Neural cell (in vitro differentiated cells): ENCODE measurements at regions not wholly inside any gene's neighbourhood (a gene's known extent, or its start where the extent isn't known, plus 50 kb on each side); places are given as distances from the start of the nearest gene placed in this dataset.

Experiments
- H2AFZ ChIP-seq: fragments of 200-600, 300-800 bp; sonication (generic), shearing (Covaris generic); 2 replicates; pipeline ENCODE4 v1.6.0; 2014; ENCODE audit warnings: low read depth, mild to moderate bottlenecking, antibody characterized with exemption, low read length, moderate library complexity
- H3F3A ChIP-seq: fragments of 200-600 bp; shearing (Covaris generic); 2 replicates; pipeline ENCODE4 v1.6.1; 2016; ENCODE audit warnings: mild to moderate bottlenecking, moderate library complexity, mixed read lengths, antibody characterized with exemption, low read length; ENCODE audit not compliant: insufficient read depth, poor library complexity, severe bottlenecking
- H3K27ac ChIP-seq: fragments of 200-600, 300-800 bp; sonication (generic), shearing (Covaris generic); 2 replicates; pipeline ENCODE4 v1.5.1; 2014; ENCODE audit warnings: mild to moderate bottlenecking, low read length, moderate library complexity
- H3K27me3 ChIP-seq: fragments of 300-800, 200-600 bp; sonication (generic), shearing (Covaris generic); 2 replicates; pipeline ENCODE4 v1.6.0; 2014; ENCODE audit warnings: mild to moderate bottlenecking, low read depth, low read length, moderate library complexity; ENCODE audit not compliant: insufficient read depth
- H3K36me3 ChIP-seq: fragments of 300-800, 200-600 bp; sonication (generic), shearing (Covaris generic); 2 replicates; pipeline ENCODE4 v1.5.1; 2014; ENCODE audit warnings: mild to moderate bottlenecking, antibody characterized with exemption, low read length, moderate library complexity; ENCODE audit not compliant: insufficient read depth
- H3K4me2 ChIP-seq: fragments of 300-800, 200-600 bp; sonication (generic), shearing (Covaris generic); 2 replicates; pipeline ENCODE4 v1.6.0; 2014; ENCODE audit warnings: mild to moderate bottlenecking, low read length
- H3K4me3 ChIP-seq: fragments of 300-800, 200-600 bp; sonication (generic), shearing (Covaris generic); 2 replicates; pipeline ENCODE4 v1.5.1; 2014; ENCODE audit warnings: mild to moderate bottlenecking, low read length, moderate library complexity
- H3K79me2 ChIP-seq: fragments of 200-600 bp; shearing (Covaris generic); replicated peaks from 2 replicates; pipeline ENCODE4 v1.6.0; 2014; ENCODE audit warnings: mild to moderate bottlenecking, low read length, moderate library complexity; ENCODE audit not compliant: insufficient read depth
- H3K9ac ChIP-seq: fragments of 300-800, 200-600 bp; sonication (generic), shearing (Covaris generic); 2 replicates; pipeline ENCODE4 v1.6.1; 2016; ENCODE audit warnings: mild to moderate bottlenecking, low read length, mixed read lengths
- H3K9me2 ChIP-seq: fragments of 200-600 bp; shearing (Covaris generic); 2 replicates; pipeline ENCODE4 v1.6.1; 2016; ENCODE audit warnings: mild to moderate bottlenecking, low read length, mixed read lengths; ENCODE audit not compliant: insufficient read depth
- H3K9me3 ChIP-seq: fragments of 200-600, 300-800 bp; sonication (generic), shearing (Covaris generic); 2 replicates; pipeline ENCODE4 v1.6.1; 2016; ENCODE audit warnings: mild to moderate bottlenecking, mixed run types, low read length, moderate library complexity, mixed read lengths
- H4K20me1 ChIP-seq: fragments of 200-600 bp; shearing (Covaris generic); 2 replicates; pipeline ENCODE4 v1.6.1; 2016; ENCODE audit warnings: mild to moderate bottlenecking, mixed run types; ENCODE audit not compliant: insufficient read depth
- CTCF ChIP-seq: fragments of 450-650 bp; IDR thresholded peaks from 2 replicates; pipeline ENCODE4 v1.5.1; 2014; ENCODE audit warnings: antibody characterized with exemption, mild to moderate bottlenecking, moderate library complexity; ENCODE audit not compliant: poor library complexity, severe bottlenecking
- EP300 ChIP-seq: fragments of 450-650 bp; conservative IDR thresholded peaks from 2 replicates; pipeline ENCODE4 v1.6.1; 2014; ENCODE audit warnings: antibody characterized with exemption, mild to moderate bottlenecking, moderate library complexity; ENCODE audit not compliant: poor library complexity, severe bottlenecking
- EZH2 ChIP-seq: fragments of 200-600, 300-800 bp; shearing (Covaris generic), sonication (generic); IDR thresholded peaks from 2 replicates; pipeline ENCODE4 v1.6.1; 2014; ENCODE audit warnings: antibody characterized with exemption, low read length, borderline replicate concordance, mild to moderate bottlenecking; ENCODE audit not compliant: insufficient read depth, poor library complexity, severe bottlenecking
- MXI1 ChIP-seq: fragments of 450-650 bp; conservative IDR thresholded peaks from 2 replicates; pipeline ENCODE4 v1.6.1; 2014; ENCODE audit warnings: antibody characterized with exemption, mild to moderate bottlenecking; ENCODE audit not compliant: poor library complexity, severe bottlenecking
- POLR2AphosphoS5 ChIP-seq: IDR thresholded peaks from 2 replicates; pipeline ENCODE4 v1.6.1; 2012
- RAD21 ChIP-seq: fragments of 450-650 bp; conservative IDR thresholded peaks from 2 replicates; pipeline ENCODE4 v1.6.1; 2014; ENCODE audit warnings: antibody characterized with exemption, mild to moderate bottlenecking, moderate library complexity
- SMC3 ChIP-seq: fragments of 450-650 bp; conservative IDR thresholded peaks from 2 replicates; pipeline ENCODE4 v1.6.1; 2014; ENCODE audit warnings: antibody characterized with exemption, mild to moderate bottlenecking, moderate library complexity; ENCODE audit not compliant: poor library complexity
- TAF1 ChIP-seq: IDR thresholded peaks from 2 replicates; pipeline ENCODE4 v1.6.1; 2012; ENCODE audit warnings: low read depth
- small RNA-seq, 3 experiments: library from RNA; depleted of rRNA; stranded (forward); fragments of <200 nt; gene quantifications; one replicate each; pipeline ENCODE3, GENCODE V24; 2012
- TF ChIP-seq, protein P1 (sequence below): IDR thresholded peaks from 2 replicates; pipeline ENCODE4 v1.6.1; 2012; ENCODE audit warnings: borderline replicate concordance

- H3K4me3 ChIP-seq = no peak overlapping the region
- no peaks in the 10 kb centered on the region for H4K20me1 ChIP-seq
- H3K27ac ChIP-seq = no peak overlapping the region
- no peaks in the 10 kb centered on the region for H3K9me2 ChIP-seq
- no peak for TF ChIP-seq POLR2AphosphoS5
- no peak for TF ChIP-seq SMC3
- TF ChIP-seq TAF1 = no peak
- TF ChIP-seq RAD21 = no peak
- TF ChIP-seq, protein P1, sequence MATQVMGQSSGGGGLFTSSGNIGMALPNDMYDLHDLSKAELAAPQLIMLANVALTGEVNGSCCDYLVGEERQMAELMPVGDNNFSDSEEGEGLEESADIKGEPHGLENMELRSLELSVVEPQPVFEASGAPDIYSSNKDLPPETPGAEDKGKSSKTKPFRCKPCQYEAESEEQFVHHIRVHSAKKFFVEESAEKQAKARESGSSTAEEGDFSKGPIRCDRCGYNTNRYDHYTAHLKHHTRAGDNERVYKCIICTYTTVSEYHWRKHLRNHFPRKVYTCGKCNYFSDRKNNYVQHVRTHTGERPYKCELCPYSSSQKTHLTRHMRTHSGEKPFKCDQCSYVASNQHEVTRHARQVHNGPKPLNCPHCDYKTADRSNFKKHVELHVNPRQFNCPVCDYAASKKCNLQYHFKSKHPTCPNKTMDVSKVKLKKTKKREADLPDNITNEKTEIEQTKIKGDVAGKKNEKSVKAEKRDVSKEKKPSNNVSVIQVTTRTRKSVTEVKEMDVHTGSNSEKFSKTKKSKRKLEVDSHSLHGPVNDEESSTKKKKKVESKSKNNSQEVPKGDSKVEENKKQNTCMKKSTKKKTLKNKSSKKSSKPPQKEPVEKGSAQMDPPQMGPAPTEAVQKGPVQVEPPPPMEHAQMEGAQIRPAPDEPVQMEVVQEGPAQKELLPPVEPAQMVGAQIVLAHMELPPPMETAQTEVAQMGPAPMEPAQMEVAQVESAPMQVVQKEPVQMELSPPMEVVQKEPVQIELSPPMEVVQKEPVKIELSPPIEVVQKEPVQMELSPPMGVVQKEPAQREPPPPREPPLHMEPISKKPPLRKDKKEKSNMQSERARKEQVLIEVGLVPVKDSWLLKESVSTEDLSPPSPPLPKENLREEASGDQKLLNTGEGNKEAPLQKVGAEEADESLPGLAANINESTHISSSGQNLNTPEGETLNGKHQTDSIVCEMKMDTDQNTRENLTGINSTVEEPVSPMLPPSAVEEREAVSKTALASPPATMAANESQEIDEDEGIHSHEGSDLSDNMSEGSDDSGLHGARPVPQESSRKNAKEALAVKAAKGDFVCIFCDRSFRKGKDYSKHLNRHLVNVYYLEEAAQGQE = no peak
- TF ChIP-seq EP300 = no peak
- TF ChIP-seq CTCF = no peak
- TF ChIP-seq EZH2 = no peak
- TF ChIP-seq MXI1 = no peak
- H3F3A ChIP-seq = no peaks in the 10 kb centered on the region
- H3K9ac ChIP-seq = no peak overlapping the region
- H3K4me2 ChIP-seq = no peak overlapping the region
- no peak overlapping the region for H2AFZ ChIP-seq
- no peaks in the 10 kb centered on the region for H3K79me2 ChIP-seq
- H3K36me3 ChIP-seq = no peaks in the 10 kb centered on the region
- H3K27me3 ChIP-seq = no peaks in the 10 kb centered on the region
- H3K9me3 ChIP-seq = no peaks in the 10 kb centered on the region
Measured at GRCh38 chr2:12666445-12666844, 50.3 kb upstream of the TRIB2 start.

Small RNA genes lying in the stretch of these regions (small RNA-seq; reads per million reads assigned to genes)
- gene MIR3681 (0.84 to 6.7 (median 0.95) reads per million in 3 experiments), gene RF00093 (0 reads per million in 3 experiments), gene RNU6-843P (0 reads per million in 3 experiments)
